ENCODE measurements at regions not wholly inside any gene's neighbourhood (a gene's known extent, or its start where the extent isn't known, plus 50 kb on each side); places are given as distances from the start of the nearest gene placed in this dataset.

DNA sequence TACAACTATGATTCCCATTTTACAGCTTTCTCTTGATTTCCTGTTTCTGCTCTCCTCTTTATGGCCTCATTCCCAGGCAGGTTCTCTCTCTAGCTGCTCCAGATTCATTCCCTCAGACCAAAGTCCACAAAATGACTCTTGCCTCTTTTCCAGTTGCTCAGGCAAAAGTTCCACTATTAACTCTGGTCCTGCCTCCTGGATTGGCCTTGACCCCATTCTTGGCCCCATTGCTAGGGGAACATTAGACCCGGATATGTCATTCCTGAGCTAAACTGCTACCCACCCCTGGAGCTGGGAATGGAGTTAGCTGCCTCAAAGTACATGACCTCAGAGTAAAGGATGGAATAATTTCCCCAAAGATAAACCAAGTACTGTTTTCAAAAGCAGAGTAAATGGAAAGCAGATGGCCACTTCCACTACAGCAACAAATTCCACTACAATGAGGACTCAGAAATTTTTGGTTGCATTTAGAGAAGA lies 73.0 kb upstream of the GAP43 start:
- TF ChIP-seq, protein P1, sequence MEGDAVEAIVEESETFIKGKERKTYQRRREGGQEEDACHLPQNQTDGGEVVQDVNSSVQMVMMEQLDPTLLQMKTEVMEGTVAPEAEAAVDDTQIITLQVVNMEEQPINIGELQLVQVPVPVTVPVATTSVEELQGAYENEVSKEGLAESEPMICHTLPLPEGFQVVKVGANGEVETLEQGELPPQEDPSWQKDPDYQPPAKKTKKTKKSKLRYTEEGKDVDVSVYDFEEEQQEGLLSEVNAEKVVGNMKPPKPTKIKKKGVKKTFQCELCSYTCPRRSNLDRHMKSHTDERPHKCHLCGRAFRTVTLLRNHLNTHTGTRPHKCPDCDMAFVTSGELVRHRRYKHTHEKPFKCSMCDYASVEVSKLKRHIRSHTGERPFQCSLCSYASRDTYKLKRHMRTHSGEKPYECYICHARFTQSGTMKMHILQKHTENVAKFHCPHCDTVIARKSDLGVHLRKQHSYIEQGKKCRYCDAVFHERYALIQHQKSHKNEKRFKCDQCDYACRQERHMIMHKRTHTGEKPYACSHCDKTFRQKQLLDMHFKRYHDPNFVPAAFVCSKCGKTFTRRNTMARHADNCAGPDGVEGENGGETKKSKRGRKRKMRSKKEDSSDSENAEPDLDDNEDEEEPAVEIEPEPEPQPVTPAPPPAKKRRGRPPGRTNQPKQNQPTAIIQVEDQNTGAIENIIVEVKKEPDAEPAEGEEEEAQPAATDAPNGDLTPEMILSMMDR (IDR thresholded peaks at IDR 0.05), result no peak
- no peak for TF ChIP-seq POLR2A (IDR thresholded peaks at IDR 0.05)
